IPS-18c (cell line): ENCODE measurements at regions not wholly inside any gene's neighbourhood (a gene's known extent, or its start where the extent isn't known, plus 50 kb on each side); places are given as distances from the start of the nearest gene placed in this dataset.

ENCODE experiments used
- H3K4me3 ChIP-seq: 2 replicates; pipeline ENCODE4 v1.7.0; 2013; ENCODE audit warnings: low read depth, mild to moderate bottlenecking, low read length, moderate library complexity; ENCODE audit not compliant: insufficient read depth
- H3K9me3 ChIP-seq: one replicate; pipeline ENCODE4 v1.6.1; 2013; ENCODE audit warnings: mild to moderate bottlenecking, low read length, moderate library complexity; ENCODE audit not compliant: control insufficient read depth, insufficient read depth

GRCh38 chr2:5060956-5061355 lies 631.2 kb upstream of the SOX11 start:
- no peak overlapping the region for H3K4me3 ChIP-seq
- H3K9me3 ChIP-seq = no peaks in the 10 kb centered on the region

GRCh38 chr2:5064687-5065086 lies 627.5 kb upstream of the SOX11 start:
- Histone ChIP-seq H3K9me3 (no peaks in the 10 kb centered on the region), H3K4me3 (no peak overlapping the region)

- Histone ChIP-seq H3K4me3 (no peak overlapping the region), H3K9me3 (no peaks in the 10 kb centered on the region)
Observed at GRCh38 chr2:5067816-5068215, 624.4 kb upstream of the SOX11 start.

DNA sequence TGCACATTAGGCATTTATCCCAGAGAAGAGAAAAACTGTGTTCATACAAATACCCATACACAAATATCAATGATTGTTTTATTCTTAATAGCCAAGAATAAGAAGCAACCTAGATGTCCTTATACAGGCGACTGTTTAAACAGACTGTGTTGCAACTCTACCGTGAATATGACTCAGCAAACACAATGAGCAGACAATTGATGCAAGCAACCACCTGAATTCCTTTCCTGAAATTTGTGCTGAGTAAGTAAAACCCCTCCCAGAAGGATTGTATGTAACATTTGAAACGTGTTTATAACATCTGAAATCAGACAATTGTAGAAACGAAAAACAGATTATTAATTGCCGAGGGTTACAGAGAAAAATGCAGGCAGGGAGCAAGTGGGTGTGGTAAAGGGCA lies 621.9 kb upstream of the SOX11 start:
- no peaks in the 10 kb centered on the region for H3K9me3 ChIP-seq
- no peak overlapping the region for H3K4me3 ChIP-seq

GRCh38 chr2:5074733-5075132 lies 617.5 kb upstream of the SOX11 start:
- no peak overlapping the region for H3K4me3 ChIP-seq
- no peaks in the 10 kb centered on the region for H3K9me3 ChIP-seq

DNA sequence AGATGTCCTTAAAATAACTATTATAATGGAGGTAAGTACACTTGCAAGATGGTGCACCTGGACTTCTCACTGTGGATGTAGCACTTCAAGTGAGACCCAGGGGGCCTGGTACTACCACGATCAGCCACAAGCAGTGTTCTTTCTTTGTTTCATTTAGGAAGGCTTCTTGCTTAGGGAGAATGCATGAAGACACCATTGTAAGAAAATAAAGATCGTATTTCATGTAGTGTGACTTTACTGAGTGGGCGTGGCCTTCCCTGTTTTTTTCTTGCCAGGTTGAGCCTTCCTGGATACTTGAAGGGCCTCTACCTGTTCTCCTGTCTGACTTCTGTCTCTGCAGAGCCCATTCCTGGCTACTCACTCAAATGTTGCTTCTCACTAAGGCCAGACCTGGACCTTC lies 615.6 kb upstream of the SOX11 start:
- Histone ChIP-seq H3K4me3 (no peak overlapping the region), H3K9me3 (no peaks in the 10 kb centered on the region)

DNA sequence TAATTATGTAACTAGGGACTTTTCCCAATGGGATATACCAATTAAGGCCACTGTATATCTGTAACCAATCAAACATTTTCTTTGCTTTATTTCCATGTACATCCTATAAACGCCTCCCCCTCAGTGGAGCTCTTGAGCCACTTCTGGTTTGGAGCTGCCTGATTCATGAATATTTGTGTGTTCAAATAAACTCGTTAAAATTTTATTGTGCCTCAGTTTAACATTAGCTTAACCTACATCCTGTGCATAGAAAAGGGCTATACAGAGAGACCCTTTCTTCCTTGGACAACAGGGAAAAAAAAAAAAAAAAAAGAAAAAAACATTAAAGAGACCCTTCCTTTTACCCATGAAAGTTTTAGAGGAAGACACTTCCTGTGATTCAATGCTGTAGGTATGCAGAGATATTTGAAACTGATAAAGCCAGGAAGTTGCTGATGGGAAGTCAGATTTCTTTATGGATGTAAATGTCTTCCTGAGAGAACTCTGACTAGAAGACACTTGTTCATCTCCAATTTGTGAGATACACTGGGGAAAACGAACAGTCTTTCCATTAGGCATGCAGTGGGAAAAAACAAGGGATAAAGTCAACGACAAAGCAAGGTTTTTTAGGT lies 614.6 kb upstream of the SOX11 start:
- Histone ChIP-seq H3K9me3 (no peaks in the 10 kb centered on the region), H3K4me3 (no peak overlapping the region)

GRCh38 chr2:5083402-5083801 lies 608.8 kb upstream of the SOX11 start:
- no peak overlapping the region for H3K4me3 ChIP-seq
- H3K9me3 ChIP-seq = no peaks in the 10 kb centered on the region

DNA sequence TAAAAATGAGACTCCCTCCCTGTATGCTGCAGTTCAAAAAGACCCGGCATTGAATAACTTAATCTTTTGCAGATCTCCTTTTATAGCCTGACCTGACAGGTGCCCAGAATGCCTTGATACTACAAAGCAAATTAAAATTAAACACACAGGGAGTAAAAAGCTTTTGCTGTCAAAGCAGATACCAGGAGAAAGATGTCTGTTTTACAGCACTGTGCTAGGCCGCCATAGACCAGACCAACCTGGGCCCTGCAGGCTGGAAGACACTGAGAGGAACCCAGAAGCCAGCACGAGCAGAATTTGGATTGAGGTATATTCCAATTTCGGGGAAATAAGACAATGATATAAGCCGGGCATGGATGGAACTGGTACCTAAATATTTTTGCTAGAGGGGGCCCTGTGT lies 602.8 kb upstream of the SOX11 start:
- H3K9me3 ChIP-seq = no peaks in the 10 kb centered on the region
- H3K4me3 ChIP-seq = no peak overlapping the region

GRCh38 chr2:5093056-5093455 lies 599.1 kb upstream of the SOX11 start:
- Histone ChIP-seq H3K9me3 (no peaks in the 10 kb centered on the region), H3K4me3 (no peak overlapping the region)

- H3K4me3 ChIP-seq = no peak overlapping the region
Observed at GRCh38 chr2:5093518-5093917, 598.7 kb upstream of the SOX11 start.

GRCh38 chr2:5094192-5094591 lies 598.0 kb upstream of the SOX11 start:
- Histone ChIP-seq H3K9me3 (no peaks in the 10 kb centered on the region), H3K4me3 (no peak overlapping the region)

More at GRCh38 chr2:5093518-5093917, 598.7 kb upstream of the SOX11 start:
- H3K9me3 ChIP-seq = no peaks in the 10 kb centered on the region

DNA sequence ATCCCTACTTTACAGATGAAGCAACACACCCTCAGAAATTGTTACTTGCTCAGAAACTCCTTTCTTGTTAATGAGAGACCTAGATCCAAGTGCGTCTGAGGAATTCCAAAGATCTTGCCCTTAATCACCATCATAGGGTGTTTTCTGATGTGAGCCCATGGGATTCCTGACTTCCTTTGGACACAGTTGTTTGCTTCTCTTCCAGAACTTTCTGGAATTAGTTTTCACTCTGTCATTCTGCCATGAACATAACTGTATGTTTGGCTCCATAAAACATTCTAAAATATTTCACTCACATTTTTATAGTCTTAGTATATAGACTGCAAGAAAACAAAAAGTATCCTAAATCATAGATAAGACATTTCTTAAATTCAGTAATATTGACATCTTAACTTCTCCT lies 593.9 kb upstream of the SOX11 start:
- no peak overlapping the region for H3K4me3 ChIP-seq
- H3K9me3 ChIP-seq = no peaks in the 10 kb centered on the region

GRCh38 chr2:5102823-5103222 lies 589.4 kb upstream of the SOX11 start:
- Histone ChIP-seq H3K4me3 (no peak overlapping the region), H3K9me3 (no peaks in the 10 kb centered on the region)

GRCh38 chr2:5111581-5111980 lies 580.6 kb upstream of the SOX11 start:
- Histone ChIP-seq H3K4me3 (no peak overlapping the region), H3K9me3 (peaks cover 12% of the 10 kb centered on the region)

DNA sequence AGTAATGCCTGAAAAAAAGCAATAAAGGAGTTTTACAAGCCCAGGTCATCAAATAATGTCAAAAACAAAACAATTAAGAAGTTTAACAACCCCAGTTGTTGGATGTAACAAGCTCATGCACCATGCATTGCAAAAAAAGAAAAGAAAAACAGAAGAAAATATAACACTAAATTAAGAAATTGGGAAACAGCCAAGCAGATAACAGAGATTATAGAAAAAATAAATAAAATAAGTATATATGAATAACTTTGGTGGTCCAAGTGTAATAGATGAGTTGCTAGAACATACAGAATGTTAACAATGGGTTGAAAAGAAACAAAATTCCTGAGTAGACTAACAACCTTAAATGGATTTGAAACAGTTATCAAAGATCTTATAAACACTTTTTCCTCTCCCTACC lies 573.1 kb upstream of the SOX11 start:
- Histone ChIP-seq H3K4me3 (no peak overlapping the region), H3K9me3 (peaks cover 7% of the 10 kb centered on the region)

GRCh38 chr2:5121121-5121520 lies 571.1 kb upstream of the SOX11 start:
- H3K4me3 ChIP-seq = no peak overlapping the region
- H3K9me3 ChIP-seq = no peaks in the 10 kb centered on the region

DNA sequence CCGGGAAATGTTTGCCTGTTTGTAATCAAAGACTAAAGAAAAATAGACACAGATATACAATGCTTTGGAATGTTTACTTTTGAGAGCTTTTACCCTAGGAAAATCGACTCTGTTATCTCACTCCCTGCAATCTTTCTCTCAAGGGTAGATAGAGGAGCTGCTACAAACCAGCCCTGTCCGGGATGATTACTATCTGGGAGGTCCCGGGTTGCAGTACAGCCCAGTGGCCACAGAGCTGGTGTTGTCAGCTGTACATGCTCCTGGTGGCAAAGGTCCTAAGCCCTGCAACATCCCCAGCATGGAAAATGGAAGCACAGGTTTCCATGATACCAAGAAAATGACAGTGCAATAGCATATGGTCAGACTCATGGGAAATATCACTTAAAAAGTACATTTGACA lies 570.5 kb upstream of the SOX11 start:
- H3K9me3 ChIP-seq = no peaks in the 10 kb centered on the region
- no peak overlapping the region for H3K4me3 ChIP-seq

GRCh38 chr2:5123582-5124196 lies 568.5 kb upstream of the SOX11 start:
- no peaks in the 10 kb centered on the region for H3K9me3 ChIP-seq

More at GRCh38 chr2:5123582-5124196, 568.5 kb upstream of the SOX11 start:
- H3K4me3 ChIP-seq = no peak overlapping the region
